NCI-H460 (cell line): ENCODE measurements at regions not wholly inside any gene's neighbourhood (a gene's known extent, or its start where the extent isn't known, plus 50 kb on each side); places are given as distances from the start of the nearest gene placed in this dataset.

Experiments
- small RNA-seq, 2 experiments: library from RNA; depleted of rRNA; stranded (forward); fragments of <200 nt; gene quantifications; one replicate each; pipeline ENCODE3, GENCODE V24; 2014

Small RNAs in the stretch of these regions (small RNA-seq; reads per million reads assigned to genes)
- gene RF00019: 0 reads per million in 2 experiments
- gene RF00402: 0 reads per million in 2 experiments
- gene RNA5SP461: 0 reads per million in 2 experiments
- 0 reads per million in 2 experiments for gene RNU6-655P
